HCT116 (cell line): ENCODE measurements at regions not wholly inside any gene's neighbourhood (a gene's known extent, or its start where the extent isn't known, plus 50 kb on each side); places are given as distances from the start of the nearest gene placed in this dataset.
"Not testable (repeated sequence)": the region's sequence is repeated elsewhere in the genome, so short reads cannot be mapped to it uniquely, and the experiment has no call there.

ENCODE experiments used
- ATAC-seq: fragments of 200-7000 bp; cut with Tn5 transposase; 2 replicates; pipeline ENCODE4 v1.9.1; 2020; ENCODE audit warnings: mild to moderate bottlenecking, moderate library complexity
- BruUV-seq: library from RNA; stranded (reverse); fragments of 400-500 nt; replicated peaks from 2 replicates; lab custom pipeline; 2021; lab: Mats Ljungman, UMichigan
- CTCF ChIA-PET: fragments of 300-600 bp; sonication (Branson Sonifier 250); formaldehyde crosslinking; loops from one replicate; lab custom pipeline; 2021; ENCODE audit warnings: antibody characterized with exemption; lab: Charles Lee
- POLR2A ChIA-PET: fragments of 300-600, 350-600 bp; sonication (Branson Sonifier 250); formaldehyde crosslinking; loops from one replicate; lab custom pipeline; 2021; ENCODE audit warnings: antibody characterized with exemption; lab: Charles Lee
- RAD21 ChIA-PET, 2 experiments: fragments of 300-600 bp; sonication (Branson Sonifier 250); formaldehyde crosslinking; loops; one replicate each; lab custom pipeline; 2023; ENCODE audit warnings: low total read pairs in 2 of 2; ENCODE audit not compliant: uncharacterized antibody in 2 of 2, unreplicated experiment in 2 of 2, low non-redundant PET in 1 of 2; lab: Charles Lee
- DNase-seq: peaks from one replicate; pipeline ENCODE4 v3.0.0-alpha.2; 2010; ENCODE audit warnings: low read depth, low spot score
- H2AFZ ChIP-seq: fragments of 200-600 bp; shearing (Covaris generic), sonication (generic); 2 replicates; pipeline ENCODE4 v1.6.1; 2017; ENCODE audit warnings: low read depth, mixed run types, mixed read lengths, antibody characterized with exemption, low read length; ENCODE audit not compliant: poor library complexity, severe bottlenecking
- H3K27ac ChIP-seq: 2 replicates; pipeline ENCODE4 v1.5.1; 2012; ENCODE audit warnings: low read depth, low read length
- H3K27me3 ChIP-seq: fragments of 200-600 bp; sonication (generic); 2 replicates; pipeline ENCODE4 v1.6.1; 2016; ENCODE audit warnings: mixed run types, low read length, mixed read lengths; ENCODE audit not compliant: insufficient read depth
- H3K36me3 ChIP-seq, 2 experiments: fragments of 200-500 bp in 1 of 2; fragments of 200-600 bp in 1 of 2; sonication (Bioruptor generic) in 1 of 2; sonication (generic) in 1 of 2; 2 replicates each; pipeline versions ENCODE4 v1.5.1 to v1.6.1; 2014 to 2016; ENCODE audit warnings: low read length in 2 of 2, inconsistent platforms in 1 of 2, mixed read lengths in 1 of 2, mixed run types in 1 of 2; ENCODE audit not compliant: insufficient read depth in 2 of 2, control insufficient read depth in 1 of 2
- H3K4me1 ChIP-seq, 2 experiments: fragments of 200-600 bp in 1 of 2; sonication (generic) in 1 of 2; 2 replicates each; pipeline versions ENCODE4 v1.5.1 to v1.6.1; 2012 to 2017; ENCODE audit warnings: low read length in 2 of 2, inconsistent platforms in 1 of 2, mild to moderate bottlenecking in 1 of 2, mixed read lengths in 1 of 2, mixed run types in 1 of 2, moderate library complexity in 1 of 2; ENCODE audit not compliant: insufficient read depth in 2 of 2, control insufficient read depth in 1 of 2
- H3K4me2 ChIP-seq: fragments of 200-600 bp; sonication (generic); 2 replicates; pipeline ENCODE4 v1.6.1; 2017; ENCODE audit warnings: mixed run types, low read length, mixed read lengths
- H3K4me3 ChIP-seq, 2 experiments: fragments of 200-600 bp in 1 of 2; sonication (generic) in 1 of 2; replicated peaks in 1 of 2; 2 replicates each; pipeline ENCODE4 v1.5.1; 2011 to 2016; ENCODE audit warnings: low read length in 2 of 2, control low read depth in 1 of 2, low read depth in 1 of 2, mild to moderate bottlenecking in 1 of 2, mixed read lengths in 1 of 2, mixed run types in 1 of 2
- H3K79me2 ChIP-seq: fragments of 200-600 bp; sonication (generic); 2 replicates; pipeline ENCODE4 v1.6.1; 2017; ENCODE audit warnings: mild to moderate bottlenecking, mixed run types, low read length, moderate library complexity, mixed read lengths; ENCODE audit not compliant: insufficient read depth
- H3K9ac ChIP-seq: fragments of 200-600 bp; sonication (generic); 2 replicates; pipeline ENCODE4 v1.6.1; 2016; ENCODE audit warnings: low read length, mixed read lengths
- H3K9me2 ChIP-seq: fragments of 200-600 bp; sonication (generic), shearing (Covaris generic); 2 replicates; pipeline ENCODE4 v1.6.1; 2017; ENCODE audit warnings: mixed run types, mild to moderate bottlenecking, moderate library complexity; ENCODE audit not compliant: insufficient read depth
- H3K9me3 ChIP-seq, 2 experiments: fragments of 200-500 bp in 1 of 2; fragments of 200-600 bp in 1 of 2; sonication (Bioruptor generic) in 1 of 2; sonication (generic) in 1 of 2; 2 replicates each; pipeline ENCODE4 v1.6.1; 2014 to 2017; ENCODE audit warnings: low read length in 2 of 2, mixed read lengths in 2 of 2, inconsistent platforms in 1 of 2, low read depth in 1 of 2, mild to moderate bottlenecking in 1 of 2, mixed run types in 1 of 2, moderate library complexity in 1 of 2; ENCODE audit not compliant: control insufficient read depth in 1 of 2, insufficient read depth in 1 of 2
- H4K20me1 ChIP-seq: fragments of 200-600 bp; sonication (generic), shearing (Covaris generic); 2 replicates; pipeline ENCODE4 v1.6.1; 2017; ENCODE audit warnings: mixed run types, mild to moderate bottlenecking, moderate library complexity; ENCODE audit not compliant: insufficient read depth
- intact Hi-C: fragments of 100-400 bp; cut with micrococcal nuclease; formaldehyde crosslinking; loops from 2 replicates; pipeline ENCODE4 v1.10.0; 2022

- H3K9me3 ChIP-seq, H3K9me2 ChIP-seq, CTCF ChIA-PET, H4K20me1 ChIP-seq, H3K9ac ChIP-seq, RAD21 ChIA-PET, H3K4me2 ChIP-seq, H3K27ac ChIP-seq, H3K36me3 ChIP-seq, DNase-seq, ATAC-seq, POLR2A ChIA-PET, H3K79me2 ChIP-seq, H3K4me3 ChIP-seq, H3K4me1 ChIP-seq, intact Hi-C loops, BruUV-seq, H3K27me3 ChIP-seq, H2AFZ ChIP-seq: not testable (repeated sequence)
Observed at GRCh38 chr14:19240387-19240786, 193.8 kb downstream of the POTEG start.

DNA sequence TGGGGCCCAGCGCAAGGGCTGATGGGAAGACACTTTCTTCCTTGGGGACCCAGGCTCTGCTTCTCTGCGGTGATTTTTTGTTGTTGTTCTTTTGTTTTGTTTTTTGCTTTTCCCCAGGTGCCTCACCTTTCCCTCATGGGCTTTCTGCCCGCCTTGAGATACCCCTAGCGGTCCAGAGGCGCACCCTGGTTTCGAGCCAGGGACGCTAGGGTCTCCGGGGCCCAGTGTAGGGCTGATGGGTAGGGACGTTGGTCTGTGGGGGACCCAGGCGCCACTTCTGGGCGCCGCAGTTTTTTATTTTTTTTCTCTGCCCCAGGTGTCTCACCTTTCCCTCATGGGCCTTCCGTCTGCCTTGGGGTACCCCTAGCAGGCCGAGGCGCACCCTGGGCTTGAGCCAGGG lies 192.7 kb downstream of the POTEG start:
- RAD21 ChIA-PET, result not testable (repeated sequence)

GRCh38 chr14:19242529-19242928 lies 191.6 kb downstream of the POTEG start:
- ATAC-seq, intact Hi-C loops, H3K9ac ChIP-seq, DNase-seq, RAD21 ChIA-PET, H3K79me2 ChIP-seq, H3K4me3 ChIP-seq, BruUV-seq, H4K20me1 ChIP-seq, H3K4me2 ChIP-seq, H2AFZ ChIP-seq, CTCF ChIA-PET, H3K27ac ChIP-seq, H3K9me2 ChIP-seq, H3K9me3 ChIP-seq, H3K4me1 ChIP-seq, H3K27me3 ChIP-seq, H3K36me3 ChIP-seq, POLR2A ChIA-PET: not testable (repeated sequence)

More for the DNA sequence above, 192.7 kb downstream of the POTEG start:
- H3K9ac ChIP-seq, H3K27me3 ChIP-seq, H3K4me2 ChIP-seq, H3K9me2 ChIP-seq, H3K4me1 ChIP-seq, H2AFZ ChIP-seq, H3K79me2 ChIP-seq, H3K4me3 ChIP-seq, H3K27ac ChIP-seq, intact Hi-C loops, DNase-seq, H3K9me3 ChIP-seq, H3K36me3 ChIP-seq, ATAC-seq, CTCF ChIA-PET, H4K20me1 ChIP-seq, BruUV-seq, POLR2A ChIA-PET: not testable (repeated sequence)

GRCh38 chr14:19266908-19267307 lies 167.2 kb downstream of the POTEG start:
- BruUV-seq, RAD21 ChIA-PET, ATAC-seq, CTCF ChIA-PET, H3K27ac ChIP-seq, H3K4me3 ChIP-seq, H3K27me3 ChIP-seq, H3K79me2 ChIP-seq, H2AFZ ChIP-seq, H3K9me2 ChIP-seq, H3K4me2 ChIP-seq, H3K36me3 ChIP-seq, H4K20me1 ChIP-seq, H3K9ac ChIP-seq, H3K9me3 ChIP-seq, DNase-seq, intact Hi-C loops, POLR2A ChIA-PET, H3K4me1 ChIP-seq: not testable (repeated sequence)

DNA sequence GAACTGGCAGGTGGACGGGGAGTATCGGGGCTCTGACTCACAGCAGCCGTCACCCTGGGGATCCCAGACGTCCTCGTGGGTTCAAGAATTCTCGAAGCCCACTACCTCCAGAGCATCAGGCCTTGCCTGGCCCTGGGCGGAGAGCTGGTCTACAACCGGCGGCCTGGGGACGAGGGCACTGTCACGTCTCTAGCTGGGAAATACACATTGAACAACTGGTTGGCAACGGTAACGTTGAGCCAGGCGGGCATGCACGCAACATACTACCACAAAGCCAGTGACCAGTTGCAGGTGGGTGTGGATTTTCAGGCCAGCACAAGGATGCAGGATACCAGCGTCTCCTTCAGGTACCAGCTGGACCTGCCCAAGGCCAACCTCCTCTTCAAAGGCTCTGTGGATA lies 166.5 kb downstream of the POTEG start:
- ATAC-seq, intact Hi-C loops, H3K27me3 ChIP-seq, RAD21 ChIA-PET, POLR2A ChIA-PET, H3K4me3 ChIP-seq, H3K4me2 ChIP-seq, H4K20me1 ChIP-seq, BruUV-seq, H3K9ac ChIP-seq, H3K9me2 ChIP-seq, CTCF ChIA-PET, H3K27ac ChIP-seq, H2AFZ ChIP-seq, H3K79me2 ChIP-seq, H3K4me1 ChIP-seq, H3K9me3 ChIP-seq, DNase-seq, H3K36me3 ChIP-seq: not testable (repeated sequence)
